SK-N-SH (cell line): ENCODE measurements at regions not wholly inside any gene's neighbourhood (a gene's known extent, or its start where the extent isn't known, plus 50 kb on each side); places are given as distances from the start of the nearest gene placed in this dataset.

Experiments
- CTCF ChIP-seq: fragments of 200-600 bp; sonication (generic); IDR thresholded peaks from 2 replicates; pipeline ENCODE4 v1.6.1; 2017; ENCODE audit warnings: antibody characterized with exemption, mild to moderate bottlenecking, moderate library complexity
- EP300 ChIP-seq, 2 experiments: IDR thresholded peaks; 2 replicates each; pipeline versions ENCODE4 v1.4.0 to v1.6.1; 2012; ENCODE audit warnings: borderline replicate concordance in 1 of 2, low read depth in 1 of 2, low read length in 1 of 2
- FOXM1 ChIP-seq: IDR thresholded peaks from 2 replicates; pipeline ENCODE4 v1.4.0; 2012; ENCODE audit warnings: low read depth, mild to moderate bottlenecking
- MAX ChIP-seq: IDR thresholded peaks from 2 replicates; pipeline ENCODE4 v1.4.0; 2012; ENCODE audit warnings: low read depth
- YY1 ChIP-seq: IDR thresholded peaks from 2 replicates; pipeline ENCODE4 v1.4.0; 2012; ENCODE audit warnings: low read depth, mild to moderate bottlenecking

DNA sequence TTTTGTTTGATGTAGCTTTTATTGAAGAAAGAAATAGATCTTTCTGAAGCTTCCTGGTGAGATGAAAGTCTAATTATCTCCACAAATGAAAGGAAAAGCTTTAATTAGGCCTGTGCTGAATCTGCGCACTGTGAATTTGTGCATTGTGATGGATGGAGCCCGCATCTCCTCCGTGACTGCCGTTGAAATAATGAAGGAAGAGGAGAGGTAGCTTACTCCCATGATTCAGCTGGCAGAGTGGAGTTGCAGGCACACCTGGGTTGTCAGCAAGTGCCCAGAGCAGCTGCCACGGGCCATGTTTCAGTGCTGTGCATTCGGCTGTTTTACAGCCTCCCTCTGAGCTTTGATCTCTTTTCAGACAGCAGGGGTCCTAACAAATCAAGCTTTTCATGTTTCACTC, 735.3 kb upstream of the TENM3 start:
- TF ChIP-seq YY1 (no peak), MAX (no peak), CTCF (no peak), EP300 (IDR thresholded peaks at IDR 0.05; ENCODE audit: borderline replicate concordance in 1 of 2, low read depth in 1 of 2, low read length in 1 of 2) (no peak), FOXM1 (no peak)
